Activated effector memory CD4-positive, alpha-beta T cell treated with anti-CD3 and anti-CD28 coated beads, Interleukin-2, amount 50 U/mL, for 16 hours (primary cell): ENCODE measurements at regions not wholly inside any gene's neighbourhood (a gene's known extent, or its start where the extent isn't known, plus 50 kb on each side); places are given as distances from the start of the nearest gene placed in this dataset.

Experiments used
- DNase-seq: peaks from one replicate; pipeline ENCODE4 v3.0.0-alpha.2; 2020

GRCh38 chr15:46763091-46763490, 954.2 kb upstream of the SEMA6D start:
- DNase-seq = no peak

- DNase-seq = no peak
Measured at GRCh38 chr15:46764851-46765250, 952.5 kb upstream of the SEMA6D start.

GRCh38 chr15:46766021-46766420, 951.3 kb upstream of the SEMA6D start:
- DNase-seq = no peak

- no peak for DNase-seq
Measured at GRCh38 chr15:46768287-46768686, 949.0 kb upstream of the SEMA6D start.

GRCh38 chr15:46773016-46773415, 944.3 kb upstream of the SEMA6D start:
- DNase-seq = no peak

GRCh38 chr15:46778876-46779275, 938.4 kb upstream of the SEMA6D start:
- no peak for DNase-seq

- DNase-seq = no peak
Measured at GRCh38 chr15:46786590-46787285, 930.6 kb upstream of the SEMA6D start.

GRCh38 chr15:46795685-46796084, 921.6 kb upstream of the SEMA6D start:
- DNase-seq = no peak

- no peak for DNase-seq
Measured at GRCh38 chr15:46808834-46809233, 908.5 kb upstream of the SEMA6D start.

- no peak for DNase-seq
Measured at GRCh38 chr15:46815240-46815639, 902.1 kb upstream of the SEMA6D start.

GRCh38 chr15:46815765-46816164, 901.5 kb upstream of the SEMA6D start:
- no peak for DNase-seq

- no peak for DNase-seq
Measured at GRCh38 chr15:46848704-46849103, 868.6 kb upstream of the SEMA6D start.

- no peak for DNase-seq
Measured at GRCh38 chr15:46853600-46853999, 863.7 kb upstream of the SEMA6D start.

GRCh38 chr15:46854564-46854963, 862.7 kb upstream of the SEMA6D start:
- no peak for DNase-seq

GRCh38 chr15:46855388-46855787, 861.9 kb upstream of the SEMA6D start:
- no peak for DNase-seq

GRCh38 chr15:46856839-46857502, 860.3 kb upstream of the SEMA6D start:
- no peak for DNase-seq

- DNase-seq = no peak
Measured at GRCh38 chr15:46858150-46858549, 859.2 kb upstream of the SEMA6D start.

- DNase-seq = no peak
Measured at GRCh38 chr15:46861796-46862195, 855.5 kb upstream of the SEMA6D start.

GRCh38 chr15:46865155-46865554, 852.1 kb upstream of the SEMA6D start:
- DNase-seq = no peak

- DNase-seq = no peak
Measured at GRCh38 chr15:46872286-46872980, 844.9 kb upstream of the SEMA6D start.

GRCh38 chr15:46872981-46873330, 844.3 kb upstream of the SEMA6D start:
- DNase-seq = no peak

- no peak for DNase-seq
Measured at GRCh38 chr15:46879032-46879770, 838.1 kb upstream of the SEMA6D start.

GRCh38 chr15:46880791-46881190, 836.5 kb upstream of the SEMA6D start:
- DNase-seq = no peak
